DND-41 (cell line): ENCODE measurements at regions not wholly inside any gene's neighbourhood (a gene's known extent, or its start where the extent isn't known, plus 50 kb on each side); places are given as distances from the start of the nearest gene placed in this dataset.

Source experiments
- EZH2 ChIP-seq: IDR thresholded peaks from 3 replicates; pipeline ENCODE4 v1.6.1; 2012; ENCODE audit warnings: borderline replicate concordance, low read depth, mild to moderate bottlenecking, moderate library complexity, low read length, inconsistent platforms; ENCODE audit not compliant: severe bottlenecking
- TF ChIP-seq, protein P1 (sequence below): IDR thresholded peaks from 2 replicates; pipeline ENCODE4 v1.5.1; 2012; ENCODE audit warnings: borderline replicate concordance, low read length, moderate library complexity, mild to moderate bottlenecking; ENCODE audit not compliant: poor library complexity, severe bottlenecking; ENCODE audit errors: extremely low read depth

DNA sequence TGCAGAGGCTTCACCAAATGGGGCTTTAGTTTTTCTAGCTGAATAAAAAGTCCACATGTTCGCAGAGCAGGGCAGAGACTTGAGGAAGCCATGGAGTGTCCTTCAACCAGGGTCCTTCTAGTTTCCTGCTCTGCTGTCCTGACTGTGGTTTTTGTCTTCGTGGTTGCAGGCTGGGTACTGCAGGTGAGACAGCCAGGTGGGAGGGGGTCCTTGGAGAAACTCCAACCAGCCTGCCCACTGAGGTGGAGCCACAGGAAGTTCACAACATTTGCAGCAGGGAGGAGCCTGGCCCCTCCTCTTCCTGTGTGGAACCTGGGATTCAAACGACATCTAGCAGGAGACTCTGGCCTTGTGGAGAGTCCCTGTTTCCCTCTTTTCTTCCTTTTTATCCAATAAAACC, 68.8 kb upstream of the MYLIP start:
- TF ChIP-seq, protein P1, sequence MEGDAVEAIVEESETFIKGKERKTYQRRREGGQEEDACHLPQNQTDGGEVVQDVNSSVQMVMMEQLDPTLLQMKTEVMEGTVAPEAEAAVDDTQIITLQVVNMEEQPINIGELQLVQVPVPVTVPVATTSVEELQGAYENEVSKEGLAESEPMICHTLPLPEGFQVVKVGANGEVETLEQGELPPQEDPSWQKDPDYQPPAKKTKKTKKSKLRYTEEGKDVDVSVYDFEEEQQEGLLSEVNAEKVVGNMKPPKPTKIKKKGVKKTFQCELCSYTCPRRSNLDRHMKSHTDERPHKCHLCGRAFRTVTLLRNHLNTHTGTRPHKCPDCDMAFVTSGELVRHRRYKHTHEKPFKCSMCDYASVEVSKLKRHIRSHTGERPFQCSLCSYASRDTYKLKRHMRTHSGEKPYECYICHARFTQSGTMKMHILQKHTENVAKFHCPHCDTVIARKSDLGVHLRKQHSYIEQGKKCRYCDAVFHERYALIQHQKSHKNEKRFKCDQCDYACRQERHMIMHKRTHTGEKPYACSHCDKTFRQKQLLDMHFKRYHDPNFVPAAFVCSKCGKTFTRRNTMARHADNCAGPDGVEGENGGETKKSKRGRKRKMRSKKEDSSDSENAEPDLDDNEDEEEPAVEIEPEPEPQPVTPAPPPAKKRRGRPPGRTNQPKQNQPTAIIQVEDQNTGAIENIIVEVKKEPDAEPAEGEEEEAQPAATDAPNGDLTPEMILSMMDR = no peak
- no peak for TF ChIP-seq EZH2
